ENCODE measurements at regions not wholly inside any gene's neighbourhood (a gene's known extent, or its start where the extent isn't known, plus 50 kb on each side); places are given as distances from the start of the nearest gene placed in this dataset.

GRCh38 chr16:60091529-60091928, 1357.4 kb upstream of the GOT2 start:
- no peak overlapping the region for H3K27ac Mint-ChIP-seq
- ATAC-seq = no peak
- no peak overlapping the region for H3K27ac ChIP-seq (ENCODE audit: low read depth)

More at GRCh38 chr16:60091529-60091928, 1357.4 kb upstream of the GOT2 start:
- H3F3A ChIP-seq (replicated peaks; ENCODE audit: low read depth) = no peaks in the 10 kb centered on the region
- no peaks in the 10 kb centered on the region for H4K20me1 ChIP-seq (replicated peaks; ENCODE audit: insufficient read depth)
- TF ChIP-seq ZNF114 (CRISPR knock-in tag; IDR thresholded peaks at IDR 0.05) = no peak
- TF ChIP-seq EZH2phosphoT487 (IDR thresholded peaks at IDR 0.05; ENCODE audit: unreplicated experiment) = no peak
- TF ChIP-seq POLR2AphosphoS5 (IDR thresholded peaks at IDR 0.05; ENCODE audit: low read depth) = no peak
- no peak for TF ChIP-seq CREB1 (CRISPR knock-in tag; IDR thresholded peaks at IDR 0.05; ENCODE audit: low read depth)
- no peak for TF ChIP-seq NANOG (IDR thresholded peaks at IDR 0.05; ENCODE audit: borderline replicate concordance)
- no peak for TF ChIP-seq STAT1 (IDR thresholded peaks at IDR 0.05; ENCODE audit: unreplicated experiment)
- no peak for TF ChIP-seq ETS1 (IDR thresholded peaks at IDR 0.05)
- TF ChIP-seq CTCF (conservative IDR thresholded peaks at IDR 0.05; ENCODE audit: low read depth in 2 of 2) = no peak
- no peak for TF ChIP-seq JUNB (IDR thresholded peaks at IDR 0.05; ENCODE audit: unreplicated experiment)
- TF ChIP-seq EZH2 (IDR thresholded peaks at IDR 0.05; ENCODE audit: low read depth, unreplicated experiment) = no peak
- TF ChIP-seq REST (IDR thresholded peaks at IDR 0.05; ENCODE audit: unreplicated experiment) = no peak
- H3K36me3 Mint-ChIP-seq (ENCODE audit: low read depth) = peaks cover 5% of the 10 kb centered on the region
- no peak overlapping the region for H3K4me2 ChIP-seq
- H3K36me3 ChIP-seq (ENCODE audit: insufficient read depth) = no peaks in the 10 kb centered on the region
- peaks cover 7% of the 10 kb centered on the region for H3K9me3 Mint-ChIP-seq
- H3K4me1 Mint-ChIP-seq = no peaks in the 10 kb centered on the region
- H2AFZ ChIP-seq = no peak overlapping the region
- H3K4me3 ChIP-seq = no peak overlapping the region
- no peaks in the 10 kb centered on the region for H3K27me3 Mint-ChIP-seq (ENCODE audit: insufficient read depth, low read depth, poor library complexity)
- no peak for DNase-seq (ENCODE audit: low spot score)
- H3K9me2 ChIP-seq (ENCODE audit: insufficient read depth) = no peaks in the 10 kb centered on the region
- H3K4me1 ChIP-seq (ENCODE audit: insufficient read depth) = no peaks in the 10 kb centered on the region
- no peak overlapping the region for H3K4me3 Mint-ChIP-seq
- no peaks in the 10 kb centered on the region for H3K79me2 ChIP-seq (replicated peaks; ENCODE audit: insufficient read depth)
- no peaks in the 10 kb centered on the region for H3K27me3 ChIP-seq (ENCODE audit: insufficient read depth)
